Right atrium auricular region (tissue), 2 donors: ENCODE measurements at regions not wholly inside any gene's neighbourhood (a gene's known extent, or its start where the extent isn't known, plus 50 kb on each side); places are given as distances from the start of the nearest gene placed in this dataset.

Experiments
- DNase-seq: peaks from one replicate; pipeline ENCODE4 v3.0.0-alpha.2; 2019; ENCODE audit warnings: low spot score
- H3K27ac ChIP-seq, 2 donors: fragments of 200-600 bp; sonication (generic); 1 replicate in 1 of 2; 2 replicates in 1 of 2; pipeline ENCODE4 v1.5.1; 2016 to 2019
- H3K27me3 ChIP-seq, 2 donors: fragments of 200-600 bp; sonication (generic); one replicate each; pipeline versions ENCODE4 v1.5.1 to v1.6.0; 2017 to 2019
- H3K36me3 ChIP-seq: fragments of 200-600 bp; sonication (generic); one replicate; pipeline ENCODE4 v1.5.1; 2016
- H3K4me1 ChIP-seq, 2 donors: fragments of 200-600 bp; sonication (generic); one replicate each; pipeline versions ENCODE4 v1.5.1 to v1.6.0; 2017 to 2019
- H3K4me3 ChIP-seq, 2 donors: fragments of 200-600 bp; sonication (generic); 1 replicate in 1 of 2; 2 replicates in 1 of 2; pipeline ENCODE4 v1.5.1; 2017 to 2019; ENCODE audit warnings: mild to moderate bottlenecking in 1 of 2, moderate library complexity in 1 of 2
- H3K9me3 ChIP-seq, 2 donors: fragments of 200-600 bp; sonication (generic); one replicate each; pipeline ENCODE4 v1.5.1; 2019
- TF ChIP-seq, protein P1 (sequence below), 2 donors: fragments of 200-600 bp; sonication (generic); IDR thresholded peaks; one replicate each; pipeline ENCODE4 v1.5.1; 2019; ENCODE audit warnings: antibody characterized with exemption in 2 of 2

GRCh38 chr6:164007881-164008280, 593.4 kb downstream of the QKI start:
- Histone ChIP-seq H3K4me1 (peaks cover 0 to 12% of the 10 kb centered on the region in 2 donors), H3K9me3 (no peaks in the 10 kb centered on the region), H3K36me3 (no peaks in the 10 kb centered on the region), H3K4me3 (no peak overlapping the region), H3K27ac (no peak overlapping the region), H3K27me3 (no peaks in the 10 kb centered on the region)
- TF ChIP-seq, protein P1, sequence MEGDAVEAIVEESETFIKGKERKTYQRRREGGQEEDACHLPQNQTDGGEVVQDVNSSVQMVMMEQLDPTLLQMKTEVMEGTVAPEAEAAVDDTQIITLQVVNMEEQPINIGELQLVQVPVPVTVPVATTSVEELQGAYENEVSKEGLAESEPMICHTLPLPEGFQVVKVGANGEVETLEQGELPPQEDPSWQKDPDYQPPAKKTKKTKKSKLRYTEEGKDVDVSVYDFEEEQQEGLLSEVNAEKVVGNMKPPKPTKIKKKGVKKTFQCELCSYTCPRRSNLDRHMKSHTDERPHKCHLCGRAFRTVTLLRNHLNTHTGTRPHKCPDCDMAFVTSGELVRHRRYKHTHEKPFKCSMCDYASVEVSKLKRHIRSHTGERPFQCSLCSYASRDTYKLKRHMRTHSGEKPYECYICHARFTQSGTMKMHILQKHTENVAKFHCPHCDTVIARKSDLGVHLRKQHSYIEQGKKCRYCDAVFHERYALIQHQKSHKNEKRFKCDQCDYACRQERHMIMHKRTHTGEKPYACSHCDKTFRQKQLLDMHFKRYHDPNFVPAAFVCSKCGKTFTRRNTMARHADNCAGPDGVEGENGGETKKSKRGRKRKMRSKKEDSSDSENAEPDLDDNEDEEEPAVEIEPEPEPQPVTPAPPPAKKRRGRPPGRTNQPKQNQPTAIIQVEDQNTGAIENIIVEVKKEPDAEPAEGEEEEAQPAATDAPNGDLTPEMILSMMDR (IDR thresholded peaks at IDR 0.05), result no peak
- DNase-seq, result no peak

DNA sequence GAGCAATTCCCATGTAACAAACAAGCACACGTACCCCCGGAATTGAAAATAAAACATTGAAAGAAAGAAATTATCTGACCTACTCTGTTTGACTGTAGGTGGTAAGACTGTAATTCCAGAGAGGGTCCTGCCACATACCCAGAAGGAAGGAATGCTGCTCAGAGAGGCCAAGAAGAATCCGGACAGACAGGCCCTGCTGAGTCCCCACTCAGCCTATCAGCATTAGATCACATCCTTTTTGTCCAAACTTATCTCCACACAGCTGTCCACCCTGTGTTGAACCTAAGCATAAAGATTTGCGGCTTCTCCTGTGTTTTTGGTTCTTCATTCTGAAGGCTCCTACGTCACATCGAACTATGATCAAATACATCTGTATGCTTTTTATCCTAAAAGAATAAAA, 591.9 kb downstream of the QKI start:
- TF ChIP-seq, protein P1 (IDR thresholded peaks at IDR 0.05), result no peak
- H3K36me3 ChIP-seq, result no peaks in the 10 kb centered on the region
- H3K4me3 ChIP-seq, result no peak overlapping the region
- no peak overlapping the region for H3K27ac ChIP-seq
- H3K27me3 ChIP-seq, result no peaks in the 10 kb centered on the region
- no peaks in the 10 kb centered on the region for H3K9me3 ChIP-seq
- peaks cover 0 to 12% of the 10 kb centered on the region in 2 donors for H3K4me1 ChIP-seq
- DNase-seq, result no peak

DNA sequence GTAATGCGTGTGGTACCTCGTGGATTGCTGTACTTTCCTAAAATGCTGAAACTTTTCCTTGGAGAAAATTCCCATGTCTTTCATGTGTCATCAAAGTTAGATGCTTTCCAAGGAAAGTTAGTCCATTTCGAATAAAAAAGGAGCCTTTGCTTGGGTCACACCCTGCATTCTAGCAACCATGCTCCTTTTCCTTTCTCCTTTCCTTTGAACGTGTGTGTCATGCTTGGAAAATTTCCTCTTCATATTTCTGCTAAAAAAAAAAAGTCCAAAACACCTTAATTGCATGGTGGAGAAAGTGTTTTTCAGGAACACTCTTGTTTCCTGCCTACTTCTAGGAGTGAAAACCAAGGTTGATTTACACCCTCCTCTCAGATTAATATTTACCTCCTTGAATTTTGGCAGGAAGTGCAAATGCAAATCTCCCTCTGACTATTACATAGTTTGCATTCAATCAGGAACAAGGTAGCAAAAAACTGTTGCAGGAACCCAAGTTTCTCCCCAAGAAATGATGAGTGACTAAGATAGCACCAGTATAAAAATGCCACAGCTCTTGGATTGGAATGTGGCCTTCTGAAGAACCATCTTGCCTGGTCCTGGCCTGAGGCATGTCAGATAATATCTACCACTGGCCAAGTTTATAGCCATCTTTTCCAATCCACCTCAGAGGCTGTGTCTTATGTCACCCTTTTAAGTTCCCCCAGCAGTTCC, 590.6 kb downstream of the QKI start:
- H3K27me3 ChIP-seq, result no peaks in the 10 kb centered on the region
- H3K4me1 ChIP-seq, result peaks cover 0 to 1% of the 10 kb centered on the region in 2 donors
- H3K9me3 ChIP-seq, result no peaks in the 10 kb centered on the region
- H3K36me3 ChIP-seq, result no peaks in the 10 kb centered on the region
- no peak overlapping the region for H3K4me3 ChIP-seq
- TF ChIP-seq, protein P1 (IDR thresholded peaks at IDR 0.05), result no peak
- H3K27ac ChIP-seq, result no peak overlapping the region
- no peak for DNase-seq

GRCh38 chr6:164000276-164000675, 585.8 kb downstream of the QKI start:
- Histone ChIP-seq H3K4me3 (no peak overlapping the region), H3K27me3 (no peaks in the 10 kb centered on the region), H3K27ac (no peak overlapping the region), H3K4me1 (no peaks in the 10 kb centered on the region), H3K9me3 (no peaks in the 10 kb centered on the region), H3K36me3 (no peaks in the 10 kb centered on the region)
- no peak for DNase-seq
- TF ChIP-seq, protein P1 (IDR thresholded peaks at IDR 0.05), result no peak

GRCh38 chr6:163999475-164000125, 585.1 kb downstream of the QKI start:
- no peaks in the 10 kb centered on the region for H3K36me3 ChIP-seq
- TF ChIP-seq, protein P1 (IDR thresholded peaks at IDR 0.05), result no peak
- H3K4me3 ChIP-seq, result no peak overlapping the region
- H3K27me3 ChIP-seq, result no peaks in the 10 kb centered on the region
- no peaks in the 10 kb centered on the region for H3K9me3 ChIP-seq
- H3K4me1 ChIP-seq, result no peaks in the 10 kb centered on the region
- no peak for DNase-seq
- no peak overlapping the region for H3K27ac ChIP-seq
